ENCODE measurements at regions not wholly inside any gene's neighbourhood (a gene's known extent, or its start where the extent isn't known, plus 50 kb on each side); places are given as distances from the start of the nearest gene placed in this dataset.

DNA sequence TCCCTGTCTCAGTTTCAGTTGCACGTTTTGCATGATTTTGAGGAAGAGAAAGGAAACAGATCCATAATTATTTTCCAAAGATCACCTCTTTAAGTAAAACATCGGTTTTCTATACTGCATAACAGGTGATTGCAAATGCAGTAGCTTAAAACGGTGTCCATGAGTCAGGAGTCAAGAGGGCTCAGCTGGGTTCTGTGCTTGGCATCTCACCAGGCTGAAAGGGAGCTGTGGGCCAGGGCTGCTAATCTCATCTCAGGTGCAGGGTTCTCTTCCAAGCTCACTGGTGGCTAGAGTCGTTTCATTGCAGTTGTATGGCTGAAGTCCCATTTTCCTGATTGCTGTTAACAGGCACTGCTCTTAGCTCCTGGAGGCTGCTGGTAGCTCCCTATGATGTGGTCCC is 57.0 kb upstream of the PRKCQ start:
- H3K36me3 ChIP-seq: no peaks in the 10 kb centered on the region
- 64 to 88% methylated on average over 3 to 4 of the region's 4 CpGs for WGBS, 2 donors (ENCODE audit: low coverage in 1 of 2)
- intact Hi-C loops (cut with DNase I; ENCODE audit: low total_unique reads): loop anchor here (5.0 kb wide), 1 partner anchor 1150 kb away; no protein-coding TSS in a partner anchor
- in situ Hi-C loops (cut with MboI; ENCODE audit: low pct_ligation_motif_present in 1 of 4, low pct_unique_long_range_greater_than_20kb in 1 of 4, low sequenced_read_pairs in 3 of 4): no loop called here
- H3K27me3 ChIP-seq: no peaks in the 10 kb centered on the region
- H3K4me3 ChIP-seq: no peak overlapping the region
- no peak overlapping the region for H3K27ac ChIP-seq
- TF ChIP-seq, protein P1, sequence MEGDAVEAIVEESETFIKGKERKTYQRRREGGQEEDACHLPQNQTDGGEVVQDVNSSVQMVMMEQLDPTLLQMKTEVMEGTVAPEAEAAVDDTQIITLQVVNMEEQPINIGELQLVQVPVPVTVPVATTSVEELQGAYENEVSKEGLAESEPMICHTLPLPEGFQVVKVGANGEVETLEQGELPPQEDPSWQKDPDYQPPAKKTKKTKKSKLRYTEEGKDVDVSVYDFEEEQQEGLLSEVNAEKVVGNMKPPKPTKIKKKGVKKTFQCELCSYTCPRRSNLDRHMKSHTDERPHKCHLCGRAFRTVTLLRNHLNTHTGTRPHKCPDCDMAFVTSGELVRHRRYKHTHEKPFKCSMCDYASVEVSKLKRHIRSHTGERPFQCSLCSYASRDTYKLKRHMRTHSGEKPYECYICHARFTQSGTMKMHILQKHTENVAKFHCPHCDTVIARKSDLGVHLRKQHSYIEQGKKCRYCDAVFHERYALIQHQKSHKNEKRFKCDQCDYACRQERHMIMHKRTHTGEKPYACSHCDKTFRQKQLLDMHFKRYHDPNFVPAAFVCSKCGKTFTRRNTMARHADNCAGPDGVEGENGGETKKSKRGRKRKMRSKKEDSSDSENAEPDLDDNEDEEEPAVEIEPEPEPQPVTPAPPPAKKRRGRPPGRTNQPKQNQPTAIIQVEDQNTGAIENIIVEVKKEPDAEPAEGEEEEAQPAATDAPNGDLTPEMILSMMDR (IDR thresholded peaks at IDR 0.05): no peak
- TF ChIP-seq POLR2A (IDR thresholded peaks at IDR 0.05) (no peak), EP300 (IDR thresholded peaks at IDR 0.05; ENCODE audit: low read depth) (no peak), POLR2AphosphoS5 (IDR thresholded peaks at IDR 0.05) (no peak)
- DNase-seq: no peak
- no peaks in the 10 kb centered on the region for H3K4me1 ChIP-seq
- H3K9me3 ChIP-seq: no peaks in the 10 kb centered on the region

- in situ Hi-C loops (cut with MboI; ENCODE audit: low pct_ligation_motif_present in 1 of 4, low pct_unique_long_range_greater_than_20kb in 1 of 4, low sequenced_read_pairs in 3 of 4): no loop called here
- DNase-seq: no peak
These were observed 55.7 kb upstream of the PRKCQ start for GRCh38 chr10:6635784-6636183.

More at GRCh38 chr10:6635784-6636183, 55.7 kb upstream of the PRKCQ start:
- H3K36me3 ChIP-seq: no peaks in the 10 kb centered on the region
- H3K4me3 ChIP-seq: no peak overlapping the region
- H3K9me3 ChIP-seq: no peaks in the 10 kb centered on the region
- no peaks in the 10 kb centered on the region for H3K27me3 ChIP-seq
- no peak overlapping the region for H3K27ac ChIP-seq
- TF ChIP-seq POLR2AphosphoS5 (IDR thresholded peaks at IDR 0.05) (no peak), POLR2A (IDR thresholded peaks at IDR 0.05) (no peak), EP300 (IDR thresholded peaks at IDR 0.05; ENCODE audit: low read depth) (no peak)
- TF ChIP-seq, protein P1 (IDR thresholded peaks at IDR 0.05): no peak
- intact Hi-C loops (cut with DNase I; ENCODE audit: low total_unique reads): loop anchor here (5.0 kb wide), 1 partner anchor 1148 kb away; no protein-coding TSS in a partner anchor
- H3K4me1 ChIP-seq: no peaks in the 10 kb centered on the region
- 70 to 75% methylated on average over 2 of the region's 2 CpGs for WGBS, 2 donors (ENCODE audit: low coverage in 1 of 2)

All from transverse colon (tissue), 4 donors.